Activated T-cell treated with anti-CD3 and anti-CD28 coated beads, Interleukin-2, amount 50 U/mL, for 48 hours (primary cell): ENCODE measurements at regions not wholly inside any gene's neighbourhood (a gene's known extent, or its start where the extent isn't known, plus 50 kb on each side); places are given as distances from the start of the nearest gene placed in this dataset.

Experiments
- DNase-seq, 2 experiments: peaks; one replicate each; pipeline ENCODE4 v3.0.0-alpha.2; 2020

DNA sequence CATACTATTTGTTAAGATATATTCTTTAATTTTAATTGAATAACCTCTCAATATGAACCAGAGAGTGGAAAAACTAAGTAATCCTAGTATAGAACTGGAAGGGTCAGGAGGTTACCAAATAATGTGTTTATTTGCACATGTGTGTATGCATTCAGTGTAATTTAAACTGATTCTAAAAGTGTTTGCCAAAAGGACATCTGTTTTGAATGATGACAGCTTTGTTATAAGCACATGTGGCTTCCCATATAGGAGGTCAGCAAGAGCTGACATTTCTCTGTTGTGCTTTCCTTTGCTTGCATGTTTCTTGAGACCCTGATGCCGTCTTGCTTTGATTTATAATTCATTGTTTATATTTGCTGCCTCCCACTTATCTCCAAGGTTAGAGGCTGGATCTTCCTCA is 383.4 kb downstream of the BRINP1 start:
- DNase-seq: no peak

DNA sequence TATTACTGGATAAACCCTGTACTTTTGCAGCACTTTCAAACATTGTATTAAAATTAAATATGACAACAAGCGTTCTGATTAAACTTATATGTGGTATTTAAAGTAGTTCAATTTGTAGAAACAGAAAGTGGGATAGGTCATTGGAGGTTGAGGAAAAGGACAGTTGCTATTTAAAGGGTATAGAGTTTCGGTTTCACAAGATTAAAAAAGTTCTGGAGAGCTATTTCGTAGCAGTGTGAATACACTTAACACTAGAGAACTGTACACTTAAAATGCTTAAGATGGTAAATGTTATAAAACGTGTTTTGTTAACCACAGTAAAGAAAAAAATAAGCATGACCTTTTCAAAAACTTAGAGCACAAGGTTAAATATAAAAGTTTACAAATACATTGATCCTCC is 382.1 kb downstream of the BRINP1 start:
- no peak for DNase-seq

DNA sequence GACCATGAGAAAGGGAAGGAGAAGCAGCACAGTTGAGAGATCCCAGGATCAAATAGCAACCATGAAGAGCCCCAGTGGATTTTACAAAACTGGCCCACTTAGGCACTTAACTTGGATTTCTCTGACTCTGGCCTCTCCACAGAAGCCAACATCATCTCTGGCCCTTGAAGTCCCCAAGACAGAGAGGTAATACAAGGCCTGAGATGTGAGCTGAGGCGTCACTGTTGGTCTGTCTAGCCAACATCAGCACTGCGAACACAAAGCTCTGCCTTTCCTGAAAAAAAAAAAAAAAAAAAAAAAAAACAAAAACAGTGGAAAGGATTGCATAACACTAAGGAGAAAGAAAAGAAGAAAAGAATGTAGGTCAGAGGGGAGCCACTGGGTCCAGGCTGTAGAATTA is 378.3 kb downstream of the BRINP1 start:
- no peak for DNase-seq

- no peak for DNase-seq
Observed at GRCh38 chr9:118991366-118992285, 377.6 kb downstream of the BRINP1 start.

DNA sequence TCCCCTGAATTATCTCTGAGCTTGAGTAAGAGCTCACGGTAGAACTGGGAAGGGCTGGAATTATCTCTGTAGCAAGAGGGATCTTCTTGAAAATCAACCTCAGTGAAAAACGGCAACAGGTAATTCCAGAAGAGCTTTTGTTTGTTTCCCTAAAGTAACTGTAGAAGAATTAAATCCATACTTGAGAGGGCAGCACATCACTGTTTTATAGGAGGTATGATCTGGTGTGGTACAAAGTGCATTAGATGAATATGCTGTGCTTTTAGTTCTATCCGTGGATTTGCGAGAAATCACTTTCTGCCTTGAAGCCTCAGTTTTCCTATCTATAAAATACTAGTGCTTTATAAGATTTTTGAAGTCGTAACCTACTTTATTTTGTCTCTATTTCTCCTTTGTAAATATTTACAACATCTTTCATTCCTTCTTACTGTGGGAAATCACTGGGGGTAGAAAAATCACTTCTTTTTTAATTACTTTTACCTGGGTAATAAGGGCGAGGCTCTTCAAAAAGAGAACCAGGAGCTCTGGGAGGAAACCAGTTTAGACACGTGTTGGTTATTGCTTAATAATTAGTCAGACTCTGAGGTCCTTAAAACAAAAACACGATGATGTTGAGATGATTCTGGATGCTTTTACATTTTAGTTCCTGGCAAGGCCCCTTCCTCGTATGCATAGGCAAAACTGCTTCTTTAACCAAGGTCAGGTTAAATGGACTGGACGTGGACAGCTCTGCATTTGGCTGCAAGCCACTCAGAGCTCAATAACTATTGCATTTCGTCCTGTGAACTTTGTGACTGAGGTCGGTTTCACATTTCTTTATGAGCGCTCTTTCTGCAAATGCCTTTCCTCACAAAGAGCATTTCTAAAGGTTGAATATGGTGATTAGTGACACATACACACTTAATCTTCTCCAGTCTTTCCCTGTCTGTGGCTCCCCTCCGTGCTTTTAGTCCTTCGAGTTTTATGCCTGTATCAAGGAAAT is 376.1 kb downstream of the BRINP1 start:
- DNase-seq: no peak

GRCh38 chr9:118993965-118994364 is 375.3 kb downstream of the BRINP1 start:
- no peak for DNase-seq

- DNase-seq: no peak
Observed at GRCh38 chr9:119002491-119002890, 366.7 kb downstream of the BRINP1 start.

DNA sequence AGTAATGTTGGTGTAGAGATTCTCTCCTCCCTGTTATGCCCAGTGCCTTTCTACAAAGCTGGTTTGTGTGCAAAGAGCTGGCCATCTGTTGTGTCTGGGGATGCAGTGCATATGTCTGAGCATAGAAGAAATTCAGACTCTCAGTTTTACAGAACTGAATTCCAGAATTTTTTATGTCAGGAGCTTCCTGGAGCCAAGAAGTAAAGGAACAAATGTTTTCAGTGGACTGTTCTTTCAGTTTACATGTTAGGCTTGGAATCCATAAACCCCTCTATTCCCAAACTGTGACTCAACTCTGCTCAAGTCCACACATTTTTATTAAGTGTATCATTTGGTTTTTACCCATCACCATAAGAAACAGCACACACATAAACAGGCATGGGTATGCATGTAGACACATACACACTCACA is 366.0 kb downstream of the BRINP1 start:
- no peak for DNase-seq

- no peak for DNase-seq
Observed at GRCh38 chr9:119003882-119004617, 365.2 kb downstream of the BRINP1 start.

DNA sequence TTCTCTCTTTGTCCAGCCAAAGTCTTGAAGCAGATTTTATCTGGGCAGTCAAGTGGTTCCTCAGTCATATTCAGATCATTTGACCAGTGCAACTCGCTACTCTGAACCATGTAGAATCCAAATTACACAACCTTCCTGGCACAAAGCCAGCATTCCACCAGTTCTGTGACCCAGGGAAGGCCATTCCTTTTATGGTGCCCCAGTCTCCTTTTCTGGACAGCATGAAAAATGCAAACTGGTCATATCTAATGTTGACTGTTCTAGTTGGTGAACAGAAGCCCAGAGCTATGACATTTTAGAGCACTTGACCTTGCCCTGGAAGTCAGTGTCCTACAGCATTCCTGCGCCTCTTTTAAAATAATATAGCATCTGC is 364.6 kb downstream of the BRINP1 start:
- no peak for DNase-seq

DNA sequence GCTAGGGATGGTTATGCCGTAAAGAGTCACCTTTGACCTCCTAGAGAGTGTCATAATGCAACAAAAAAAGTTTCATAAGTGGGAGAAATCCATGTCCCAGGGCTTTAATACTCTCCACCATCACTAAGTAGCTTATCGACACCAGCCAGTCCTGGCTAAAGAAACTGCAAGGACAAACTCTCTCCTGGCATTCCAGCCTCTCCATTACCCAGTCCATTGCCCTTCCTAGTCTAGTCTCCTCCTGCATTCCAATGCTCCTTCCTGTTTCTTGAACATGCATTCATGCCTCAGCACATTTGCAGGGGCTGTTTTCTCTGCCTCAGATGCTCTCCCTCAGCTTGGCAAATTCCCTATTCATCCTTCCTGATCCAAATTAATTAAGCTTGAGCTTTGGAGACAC is 364.1 kb downstream of the BRINP1 start:
- no peak for DNase-seq

DNA sequence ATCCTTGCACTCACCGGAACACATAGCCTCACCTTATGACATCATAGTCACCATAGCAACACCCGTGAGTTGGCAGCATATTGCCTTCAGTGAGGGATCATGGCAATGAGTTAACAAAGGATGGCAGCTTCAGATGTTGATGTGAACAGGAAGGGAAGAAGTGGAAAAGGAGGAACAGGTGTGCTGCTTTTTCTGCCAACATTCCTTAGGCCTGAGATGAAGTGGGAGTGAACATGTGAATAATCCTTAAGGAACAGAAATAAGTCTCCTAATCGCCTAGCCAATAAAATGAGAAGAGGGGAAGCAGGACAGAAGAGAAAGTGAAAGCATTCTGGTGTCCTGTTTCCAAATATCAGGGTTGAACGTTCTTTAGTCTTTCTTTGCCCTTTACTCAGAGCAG is 360.0 kb downstream of the BRINP1 start:
- DNase-seq: no peak

DNA sequence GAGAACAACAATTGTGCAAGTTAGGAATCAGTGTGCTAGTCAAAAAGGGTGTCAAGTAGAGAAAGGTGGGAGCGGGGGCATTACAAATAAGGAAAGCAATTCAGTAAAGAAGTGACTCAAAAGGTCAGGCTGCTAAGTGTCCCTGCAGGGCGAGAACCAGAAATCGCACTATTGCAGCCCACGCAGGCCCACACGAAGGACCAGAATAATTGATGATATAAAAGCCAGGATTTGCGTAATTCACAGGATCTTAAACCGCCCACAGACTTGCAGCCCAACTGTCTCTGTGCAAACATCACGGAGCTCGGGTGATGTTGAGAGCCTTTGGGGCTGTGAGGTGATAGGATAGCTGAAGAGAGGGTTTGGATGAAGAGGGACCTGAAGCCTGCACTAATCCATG is 349.0 kb downstream of the BRINP1 start:
- no peak for DNase-seq

DNA sequence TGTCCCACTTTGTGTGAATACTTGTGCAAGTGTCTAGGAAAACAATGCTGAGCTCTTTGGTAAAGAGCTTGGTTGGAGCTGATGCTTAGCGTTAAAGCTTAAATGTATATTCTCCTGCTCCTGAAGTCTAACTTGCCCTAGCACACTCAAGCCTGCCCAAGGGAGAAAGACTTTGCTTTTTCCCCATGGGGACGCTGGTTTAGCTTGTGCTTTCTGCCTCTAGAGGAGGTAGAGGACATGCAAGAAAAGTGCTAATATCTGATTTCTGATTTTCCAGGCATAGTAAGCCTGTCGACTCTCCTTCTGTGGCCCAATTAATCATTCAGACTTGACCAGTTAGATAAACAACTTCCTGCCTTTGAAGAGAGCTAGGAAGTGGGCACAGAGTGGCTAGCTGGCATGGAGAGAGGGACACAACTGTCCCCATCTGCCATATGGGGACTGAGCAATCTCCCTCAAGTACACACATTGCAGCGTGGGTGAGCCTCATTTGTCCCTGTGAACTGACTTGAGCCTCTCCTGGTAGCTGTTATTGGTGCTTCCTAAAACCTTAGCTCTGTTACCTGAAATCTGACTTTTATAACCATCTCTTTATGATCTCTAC is 348.4 kb downstream of the BRINP1 start:
- no peak for DNase-seq

- DNase-seq: no peak
Observed at GRCh38 chr9:119026120-119026519, 343.1 kb downstream of the BRINP1 start.

DNA sequence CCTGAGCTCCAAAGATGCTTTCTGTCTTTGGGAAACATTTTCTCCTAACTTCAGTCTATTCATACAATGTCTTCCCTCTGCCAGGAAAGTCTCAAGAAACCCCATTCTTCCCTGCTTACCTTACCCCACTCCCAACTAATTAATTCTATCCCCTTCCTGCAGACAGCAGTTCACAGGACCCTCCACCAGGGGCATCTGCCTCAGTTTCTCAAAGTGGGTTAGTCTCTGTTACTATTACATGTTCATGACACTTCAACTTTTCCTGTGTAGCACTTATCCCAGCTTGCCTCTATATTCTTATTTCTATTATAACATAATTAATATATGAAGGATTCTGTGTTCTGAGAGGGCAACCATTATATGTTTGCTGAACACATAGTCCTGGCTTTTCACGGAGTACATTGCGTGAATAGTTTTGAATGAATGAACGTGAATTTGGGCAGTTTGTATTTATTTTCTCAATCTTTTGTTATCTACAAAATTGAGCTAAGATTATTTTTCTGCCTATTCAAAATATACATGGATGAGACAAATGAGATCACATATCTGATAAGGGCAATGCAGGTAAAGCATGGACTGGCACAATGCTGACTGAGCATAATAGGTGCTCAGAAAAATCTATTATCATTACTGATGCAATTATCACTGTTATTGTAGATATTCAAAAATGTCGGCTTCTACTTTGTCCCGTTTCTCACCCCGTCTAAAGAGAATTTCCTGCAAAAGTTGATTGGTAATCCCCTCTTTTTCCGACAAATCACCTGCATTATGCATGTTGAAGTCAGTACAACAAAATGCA is 341.1 kb downstream of the BRINP1 start:
- DNase-seq: no peak

GRCh38 chr9:119029886-119030285 is 339.3 kb downstream of the BRINP1 start:
- DNase-seq: no peak

DNA sequence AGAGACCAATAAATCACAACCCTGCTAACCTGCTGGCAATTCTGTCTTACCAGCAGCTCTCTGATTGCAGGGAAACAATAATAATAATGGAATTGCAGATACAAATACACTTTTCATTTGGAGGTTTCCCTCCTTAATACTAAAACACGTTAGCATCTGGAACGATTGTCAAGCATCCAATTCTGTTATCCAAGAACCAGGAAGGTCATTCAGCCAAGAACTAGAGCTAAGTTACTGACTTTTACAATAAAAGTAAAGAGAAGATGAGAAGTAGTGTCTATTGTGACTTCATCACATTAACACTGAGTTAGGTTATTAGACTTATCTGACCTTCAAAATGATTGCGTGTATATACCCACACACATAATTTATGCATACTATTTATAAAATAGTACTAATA is 335.6 kb downstream of the BRINP1 start:
- DNase-seq: no peak

DNA sequence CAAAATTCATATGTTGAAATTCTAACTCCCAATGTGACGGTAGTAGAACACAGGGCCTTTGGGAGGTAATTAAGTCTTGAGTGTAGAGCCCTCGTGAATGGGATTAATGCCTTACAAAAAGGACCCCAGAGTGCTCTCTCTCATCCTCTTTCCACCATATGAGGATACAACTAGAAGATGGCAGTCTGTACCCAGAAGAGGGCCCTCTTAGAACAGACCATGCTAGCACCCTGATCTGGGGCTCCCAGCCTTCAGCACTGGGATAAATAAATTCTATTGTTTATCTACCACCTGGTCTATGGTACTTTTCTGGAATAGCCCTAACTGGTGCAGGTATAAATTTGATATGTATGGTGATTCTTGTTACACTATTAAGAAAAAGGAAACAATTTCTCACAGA is 332.3 kb downstream of the BRINP1 start:
- DNase-seq: no peak

GRCh38 chr9:119043996-119044395 is 325.2 kb downstream of the BRINP1 start:
- no peak for DNase-seq

DNA sequence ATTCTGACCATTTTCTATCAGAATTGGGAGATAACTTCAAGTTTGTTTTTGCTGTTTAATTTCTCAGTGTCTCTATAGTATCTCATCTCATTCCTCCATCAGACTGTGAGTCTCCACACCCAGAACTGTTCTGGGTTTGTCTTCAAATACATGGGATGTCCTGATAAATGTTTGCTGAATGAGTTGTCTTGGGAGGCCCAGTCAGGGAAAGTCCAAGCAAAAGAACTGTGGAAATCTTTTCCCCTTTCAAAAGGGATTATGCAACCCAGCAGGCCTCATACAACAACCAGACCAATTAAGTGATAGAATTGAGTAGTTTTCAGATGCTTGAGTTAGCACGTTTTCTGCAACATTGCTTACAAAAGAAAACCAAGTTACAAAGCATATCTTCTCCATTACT is 324.4 kb downstream of the BRINP1 start:
- DNase-seq: no peak
